Astrocyte (in vitro differentiated cells and primary cell): ENCODE measurements at regions not wholly inside any gene's neighbourhood (a gene's known extent, or its start where the extent isn't known, plus 50 kb on each side); places are given as distances from the start of the nearest gene placed in this dataset.

Experiments used
- DNase-seq: peaks from one replicate; pipeline ENCODE4 v3.0.0-alpha.2; 2010; ENCODE audit warnings: low read depth
- FAIRE-seq: peaks from 2 replicates; lab custom pipeline; 2011; peaks lifted over from hg19 to GRCh38; lab: Jason Lieb, UNC
- H2AFZ ChIP-seq: 2 replicates; pipeline ENCODE4 v1.6.0; 2012; ENCODE audit warnings: low read depth, low read length, inconsistent platforms
- H3K27ac ChIP-seq: 2 replicates; pipeline ENCODE4 v1.5.1; 2011; ENCODE audit warnings: low read depth, low read length, inconsistent platforms
- H3K27me3 ChIP-seq: 2 replicates; pipeline ENCODE4 v1.6.0; 2011; ENCODE audit warnings: low read length, inconsistent platforms; ENCODE audit not compliant: insufficient read depth
- H3K36me3 ChIP-seq: 2 replicates; pipeline ENCODE4 v1.5.1; 2011; ENCODE audit warnings: low read length, inconsistent platforms; ENCODE audit not compliant: insufficient read depth
- H3K4me1 ChIP-seq: 2 replicates; pipeline ENCODE4 v1.5.1; 2011; ENCODE audit warnings: low read length, inconsistent platforms; ENCODE audit not compliant: insufficient read depth
- H3K4me2 ChIP-seq: 2 replicates; pipeline ENCODE4 v1.6.0; 2012; ENCODE audit warnings: low read length, inconsistent platforms
- H3K4me3 ChIP-seq: 2 replicates; pipeline ENCODE4 v1.5.1; 2011; ENCODE audit warnings: low read depth, mild to moderate bottlenecking, low read length, inconsistent platforms; ENCODE audit not compliant: insufficient read depth
- H3K79me2 ChIP-seq: 2 replicates; pipeline ENCODE4 v1.6.0; 2012; ENCODE audit warnings: mild to moderate bottlenecking, low read length, inconsistent platforms; ENCODE audit not compliant: insufficient read depth
- H3K9ac ChIP-seq: 2 replicates; pipeline ENCODE4 v1.6.0; 2012; ENCODE audit warnings: mild to moderate bottlenecking, low read length, inconsistent platforms
- H3K9me3 ChIP-seq: 2 replicates; pipeline ENCODE4 v1.5.1; 2012; ENCODE audit warnings: low read depth, mild to moderate bottlenecking, low read length, inconsistent platforms; ENCODE audit not compliant: insufficient read depth
- H4K20me1 ChIP-seq: 2 replicates; pipeline ENCODE4 v1.6.0; 2012; ENCODE audit warnings: low read length, inconsistent platforms; ENCODE audit not compliant: insufficient read depth
- H3K27ac Mint-ChIP-seq: one replicate; pipeline ENCODE4 v1.8.0; 2021; ENCODE audit warnings: mild to moderate bottlenecking, mixed read lengths; ENCODE audit not compliant: unreplicated experiment
- H3K27me3 Mint-ChIP-seq: one replicate; pipeline ENCODE4 v1.8.0; 2021; ENCODE audit warnings: low read depth, mixed read lengths; ENCODE audit not compliant: unreplicated experiment
- H3K36me3 Mint-ChIP-seq: one replicate; pipeline ENCODE4 v1.8.0; 2021; ENCODE audit warnings: low read depth, mixed read lengths; ENCODE audit not compliant: unreplicated experiment
- H3K4me1 Mint-ChIP-seq: one replicate; pipeline ENCODE4 v1.8.0; 2021; ENCODE audit warnings: low read depth, mixed read lengths; ENCODE audit not compliant: unreplicated experiment
- H3K4me3 Mint-ChIP-seq: one replicate; pipeline ENCODE4 v1.8.0; 2021; ENCODE audit warnings: mild to moderate bottlenecking, moderate library complexity, mixed read lengths; ENCODE audit not compliant: unreplicated experiment
- H3K9me3 Mint-ChIP-seq: one replicate; pipeline ENCODE4 v1.8.0; 2021; ENCODE audit warnings: mild to moderate bottlenecking, mixed read lengths; ENCODE audit not compliant: unreplicated experiment
- EZH2 ChIP-seq: IDR thresholded peaks from 2 replicates; pipeline ENCODE4 v1.6.1; 2012; ENCODE audit warnings: mild to moderate bottlenecking, low read length, inconsistent platforms; ENCODE audit not compliant: insufficient read depth
- TF ChIP-seq, protein P1 (sequence below): IDR thresholded peaks from 2 replicates; pipeline ENCODE4 v1.5.1; 2011; ENCODE audit warnings: low read depth, mild to moderate bottlenecking, inconsistent platforms, low read length, moderate library complexity; ENCODE audit not compliant: insufficient read depth

DNA sequence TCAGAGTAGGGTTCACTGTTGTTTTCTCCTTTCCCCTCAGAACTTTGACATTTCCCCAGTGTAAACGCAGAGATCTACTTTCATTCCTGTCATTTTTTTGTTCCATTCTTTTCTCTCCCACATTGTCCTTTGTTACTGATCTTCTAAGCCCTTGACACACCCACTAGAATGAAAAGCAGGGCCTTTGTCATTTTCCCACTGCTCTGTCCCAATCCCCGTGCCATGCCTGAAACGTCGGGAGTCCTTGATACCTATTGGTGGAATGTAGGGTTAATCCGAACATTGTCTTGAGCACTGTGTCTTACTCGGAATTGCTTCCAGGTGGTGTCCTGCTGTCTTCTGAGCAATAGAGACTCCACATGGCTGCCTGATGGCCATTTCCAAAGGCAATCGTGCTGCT is 887.1 kb upstream of the FRG1 start:
- DNase-seq = no peak
- no peak overlapping the region for H3K4me3 Mint-ChIP-seq
- no peaks in the 10 kb centered on the region for H3K27me3 Mint-ChIP-seq
- H3K4me1 Mint-ChIP-seq = peaks cover 10% of the 10 kb centered on the region
- H3K9me3 Mint-ChIP-seq = peaks cover 2% of the 10 kb centered on the region
- no peak for TF ChIP-seq EZH2
- TF ChIP-seq, protein P1, sequence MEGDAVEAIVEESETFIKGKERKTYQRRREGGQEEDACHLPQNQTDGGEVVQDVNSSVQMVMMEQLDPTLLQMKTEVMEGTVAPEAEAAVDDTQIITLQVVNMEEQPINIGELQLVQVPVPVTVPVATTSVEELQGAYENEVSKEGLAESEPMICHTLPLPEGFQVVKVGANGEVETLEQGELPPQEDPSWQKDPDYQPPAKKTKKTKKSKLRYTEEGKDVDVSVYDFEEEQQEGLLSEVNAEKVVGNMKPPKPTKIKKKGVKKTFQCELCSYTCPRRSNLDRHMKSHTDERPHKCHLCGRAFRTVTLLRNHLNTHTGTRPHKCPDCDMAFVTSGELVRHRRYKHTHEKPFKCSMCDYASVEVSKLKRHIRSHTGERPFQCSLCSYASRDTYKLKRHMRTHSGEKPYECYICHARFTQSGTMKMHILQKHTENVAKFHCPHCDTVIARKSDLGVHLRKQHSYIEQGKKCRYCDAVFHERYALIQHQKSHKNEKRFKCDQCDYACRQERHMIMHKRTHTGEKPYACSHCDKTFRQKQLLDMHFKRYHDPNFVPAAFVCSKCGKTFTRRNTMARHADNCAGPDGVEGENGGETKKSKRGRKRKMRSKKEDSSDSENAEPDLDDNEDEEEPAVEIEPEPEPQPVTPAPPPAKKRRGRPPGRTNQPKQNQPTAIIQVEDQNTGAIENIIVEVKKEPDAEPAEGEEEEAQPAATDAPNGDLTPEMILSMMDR = no peak
- H3K36me3 ChIP-seq = no peaks in the 10 kb centered on the region
- no peak overlapping the region for H3K9ac ChIP-seq
- no peak overlapping the region for H3K27ac ChIP-seq
- no peaks in the 10 kb centered on the region for H3K36me3 Mint-ChIP-seq
- FAIRE-seq = no peak
- no peaks in the 10 kb centered on the region for H3K27me3 ChIP-seq
- no peak overlapping the region for H3K27ac Mint-ChIP-seq
- no peak overlapping the region for H2AFZ ChIP-seq
- H3K4me2 ChIP-seq = no peak overlapping the region
- H3K4me3 ChIP-seq = no peak overlapping the region
- H3K9me3 ChIP-seq = no peaks in the 10 kb centered on the region
- no peaks in the 10 kb centered on the region for H3K79me2 ChIP-seq
- no peaks in the 10 kb centered on the region for H3K4me1 ChIP-seq
- no peaks in the 10 kb centered on the region for H4K20me1 ChIP-seq

DNA sequence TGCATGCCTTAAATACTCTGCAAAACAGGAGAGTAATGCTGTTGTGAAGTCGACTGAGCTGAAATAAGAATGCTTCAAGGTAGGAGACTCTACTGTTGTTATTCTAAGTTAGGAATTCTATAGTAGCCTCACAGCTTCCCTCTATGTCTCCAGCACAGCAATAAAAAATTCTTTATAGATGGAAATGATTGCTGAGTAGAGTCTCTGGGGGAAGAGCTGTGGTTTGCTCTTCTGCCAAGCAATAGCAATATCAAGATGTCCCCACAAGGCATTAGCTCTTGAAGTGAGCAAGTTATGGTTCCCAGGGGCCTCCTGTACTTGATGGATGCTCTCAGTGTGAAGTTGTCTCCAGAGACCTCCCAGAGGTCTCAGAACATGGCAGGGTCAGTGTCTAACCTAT is 880.6 kb upstream of the FRG1 start:
- H3K4me2 ChIP-seq = no peak overlapping the region
- H3K4me1 ChIP-seq = no peaks in the 10 kb centered on the region
- H4K20me1 ChIP-seq = no peaks in the 10 kb centered on the region
- no peak overlapping the region for H3K27ac ChIP-seq
- FAIRE-seq = no peak
- no peaks in the 10 kb centered on the region for H3K36me3 ChIP-seq
- no peaks in the 10 kb centered on the region for H3K27me3 ChIP-seq
- no peaks in the 10 kb centered on the region for H3K9me3 ChIP-seq
- Mint-ChIP-seq H3K27ac (no peak overlapping the region), H3K27me3 (no peaks in the 10 kb centered on the region), H3K36me3 (no peaks in the 10 kb centered on the region), H3K9me3 (peaks cover 18% of the 10 kb centered on the region), H3K4me3 (no peak overlapping the region), H3K4me1 (no peaks in the 10 kb centered on the region)
- no peak overlapping the region for H2AFZ ChIP-seq
- TF ChIP-seq, protein P1 = no peak
- TF ChIP-seq EZH2 = no peak
- DNase-seq = no peak
- H3K9ac ChIP-seq = no peak overlapping the region
- H3K4me3 ChIP-seq = no peak overlapping the region
- no peaks in the 10 kb centered on the region for H3K79me2 ChIP-seq

DNA sequence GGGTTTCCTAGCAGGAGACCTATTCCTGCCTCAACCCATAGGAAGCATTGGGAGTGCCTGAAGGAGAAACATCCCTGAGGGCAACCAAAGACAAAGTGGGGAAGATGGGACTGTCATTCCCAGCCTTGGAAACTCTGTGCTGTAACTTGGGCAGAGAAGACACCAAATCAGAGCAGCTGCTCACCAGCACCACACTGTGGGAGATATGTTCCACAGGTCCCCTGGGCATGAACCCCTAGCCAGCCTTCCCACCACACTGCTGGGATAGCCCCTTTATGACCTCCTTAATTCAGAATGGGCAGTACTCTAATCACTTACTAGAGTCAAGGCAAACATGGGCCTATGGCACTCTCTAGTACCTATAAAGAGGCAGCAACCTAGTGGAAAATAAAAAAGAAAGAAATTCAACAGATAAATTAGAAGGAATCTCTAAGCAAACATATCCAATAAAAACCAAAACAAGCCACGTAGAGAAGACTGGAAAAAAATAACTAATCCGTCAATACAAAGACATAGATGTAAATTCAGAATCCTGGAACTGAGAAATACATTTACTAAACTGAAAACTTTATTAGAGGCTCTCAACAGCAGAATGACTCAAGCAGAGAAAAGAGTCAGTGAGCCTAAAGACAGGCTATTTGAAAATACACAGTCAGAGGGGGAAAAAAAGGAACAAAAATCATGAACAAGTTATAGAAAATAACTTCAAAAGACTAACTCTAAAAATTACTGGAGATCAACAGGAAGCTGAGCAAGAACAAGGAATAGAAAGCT is 878.4 kb upstream of the FRG1 start:
- Histone ChIP-seq H3K27me3 (no peaks in the 10 kb centered on the region), H3K4me2 (no peak overlapping the region), H3K36me3 (no peaks in the 10 kb centered on the region), H3K4me1 (no peaks in the 10 kb centered on the region), H4K20me1 (no peaks in the 10 kb centered on the region), H3K9ac (no peak overlapping the region), H3K9me3 (no peaks in the 10 kb centered on the region), H2AFZ (no peak overlapping the region), H3K27ac (no peak overlapping the region), H3K79me2 (no peaks in the 10 kb centered on the region), H3K4me3 (no peak overlapping the region)
- Mint-ChIP-seq H3K4me3 (no peak overlapping the region), H3K9me3 (peaks cover 15% of the 10 kb centered on the region), H3K27me3 (no peaks in the 10 kb centered on the region), H3K36me3 (no peaks in the 10 kb centered on the region), H3K27ac (no peak overlapping the region), H3K4me1 (peaks cover 4% of the 10 kb centered on the region)
- FAIRE-seq = peak; percentile 9
- no peak for DNase-seq
- TF ChIP-seq, protein P1 = no peak
- no peak for TF ChIP-seq EZH2
